SK-N-MC (cell line): ENCODE measurements at regions not wholly inside any gene's neighbourhood (a gene's known extent, or its start where the extent isn't known, plus 50 kb on each side); places are given as distances from the start of the nearest gene placed in this dataset.

Experiments used
- EZH2 ChIP-seq: fragments of 200-600 bp; sonication (generic); IDR thresholded peaks from one replicate; pipeline ENCODE4 v1.6.1; 2017; ENCODE audit warnings: antibody characterized with exemption
- FOXP2 ChIP-seq: optimal IDR thresholded peaks from 2 replicates; pipeline ENCODE3; 2011; ENCODE audit warnings: mild to moderate bottlenecking, moderate library complexity; ENCODE audit not compliant: insufficient read depth; ENCODE audit errors: extremely low read length, control extremely low read depth
- POLR2AphosphoS5 ChIP-seq: IDR thresholded peaks from 2 replicates; pipeline ENCODE4 v1.6.1; 2012; ENCODE audit warnings: mild to moderate bottlenecking, low read depth, low read length, borderline replicate concordance

DNA sequence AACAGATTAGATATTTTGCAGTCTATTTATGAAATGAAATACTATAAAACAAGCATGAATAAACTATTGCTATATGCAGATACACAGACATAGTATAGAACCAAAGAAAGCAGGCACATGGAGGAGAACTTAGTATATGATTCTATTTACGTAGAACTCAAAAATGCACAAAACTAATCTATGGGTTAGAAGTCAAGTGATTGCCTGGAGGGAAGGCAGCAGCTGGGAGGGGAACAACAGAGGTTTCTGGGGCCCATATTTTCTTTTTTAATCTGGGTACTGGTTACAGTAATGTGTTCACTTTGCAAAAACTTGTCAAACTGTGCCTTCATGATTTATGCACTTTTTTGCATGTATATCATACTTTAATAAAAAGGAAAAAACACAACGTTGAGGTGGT is 202.0 kb downstream of the BCAT1 start:
- TF ChIP-seq POLR2AphosphoS5 (no peak), EZH2 (no peak), FOXP2 (no peak)
